ENCODE measurements at regions not wholly inside any gene's neighbourhood (a gene's known extent, or its start where the extent isn't known, plus 50 kb on each side); places are given as distances from the start of the nearest gene placed in this dataset.

- no peak for DNase-seq (ENCODE audit: extremely low spot score in 2 of 2)
- Histone ChIP-seq H3K36me3 (no peaks in the 10 kb centered on the region), H3K4me3 (no peak overlapping the region), H3K9me3 (no peaks in the 10 kb centered on the region), H3K4me1 (no peaks in the 10 kb centered on the region), H3K27ac (no peak overlapping the region), H3K27me3 (no peaks in the 10 kb centered on the region)
- intact Hi-C loops (cut with DNase I) = no loop called here
- no peak for TF ChIP-seq POLR2AphosphoS5 (IDR thresholded peaks at IDR 0.05; ENCODE audit: insufficient read depth in 1 of 2, low read depth in 1 of 2)
- TF ChIP-seq POLR2A (IDR thresholded peaks at IDR 0.05) = no peak
- TF ChIP-seq CTCF (IDR thresholded peaks at IDR 0.05) = no peak
These were observed 247.1 kb upstream of the SALL3 start for GRCh38 chr18:78732273-78733210.

GRCh38 chr18:78733762-78734613 is 245.6 kb upstream of the SALL3 start:
- H3K4me3 ChIP-seq = no peak overlapping the region
- H3K9me3 ChIP-seq = no peaks in the 10 kb centered on the region
- H3K4me1 ChIP-seq = no peaks in the 10 kb centered on the region
- H3K36me3 ChIP-seq = no peaks in the 10 kb centered on the region
- no peak overlapping the region for H3K27ac ChIP-seq
- TF ChIP-seq POLR2AphosphoS5 (IDR thresholded peaks at IDR 0.05; ENCODE audit: insufficient read depth in 1 of 2, low read depth in 1 of 2) = no peak
- no peak for TF ChIP-seq POLR2A (IDR thresholded peaks at IDR 0.05)
- TF ChIP-seq CTCF (IDR thresholded peaks at IDR 0.05) = no peak
- intact Hi-C loops (cut with DNase I) = no loop called here
- no peaks in the 10 kb centered on the region for H3K27me3 ChIP-seq
- no peak for DNase-seq (ENCODE audit: extremely low spot score in 2 of 2)

- H3K4me3 ChIP-seq = no peak overlapping the region
- no peak for DNase-seq (ENCODE audit: extremely low spot score in 2 of 2)
- intact Hi-C loops (cut with DNase I) = no loop called here
- no peaks in the 10 kb centered on the region for H3K9me3 ChIP-seq
- TF ChIP-seq POLR2AphosphoS5 (IDR thresholded peaks at IDR 0.05; ENCODE audit: insufficient read depth in 1 of 2, low read depth in 1 of 2) = no peak
- TF ChIP-seq POLR2A (IDR thresholded peaks at IDR 0.05) = no peak
- no peak for TF ChIP-seq CTCF (IDR thresholded peaks at IDR 0.05)
- no peaks in the 10 kb centered on the region for H3K27me3 ChIP-seq
- H3K4me1 ChIP-seq = no peaks in the 10 kb centered on the region
- no peaks in the 10 kb centered on the region for H3K36me3 ChIP-seq
- H3K27ac ChIP-seq = no peak overlapping the region
These were observed 245.0 kb upstream of the SALL3 start for GRCh38 chr18:78734614-78734945.

- intact Hi-C loops (cut with DNase I) = no loop called here
- Histone ChIP-seq H3K9me3 (no peaks in the 10 kb centered on the region), H3K27me3 (no peaks in the 10 kb centered on the region), H3K27ac (no peak overlapping the region), H3K4me3 (no peak overlapping the region), H3K4me1 (no peaks in the 10 kb centered on the region), H3K36me3 (no peaks in the 10 kb centered on the region)
- TF ChIP-seq POLR2A (IDR thresholded peaks at IDR 0.05) = no peak
- TF ChIP-seq POLR2AphosphoS5 (IDR thresholded peaks at IDR 0.05; ENCODE audit: insufficient read depth in 1 of 2, low read depth in 1 of 2) = no peak
- TF ChIP-seq CTCF (IDR thresholded peaks at IDR 0.05) = no peak
- DNase-seq (ENCODE audit: extremely low spot score in 2 of 2) = no peak
These were observed 244.2 kb upstream of the SALL3 start for GRCh38 chr18:78735131-78736014.

Data from vagina (tissue), 2 donors.